H1 (cell line): ENCODE measurements at regions not wholly inside any gene's neighbourhood (a gene's known extent, or its start where the extent isn't known, plus 50 kb on each side); places are given as distances from the start of the nearest gene placed in this dataset.

Experiments used
- CTCF ChIA-PET: fragments of 300-600 bp; sonication (Branson Sonifier 250); formaldehyde crosslinking; loops from one replicate; lab custom pipeline; 2021; ENCODE audit not compliant: partially characterized antibody; lab: Charles Lee
- POLR2A ChIA-PET: fragments of 300-600 bp; sonication (Branson Sonifier 250); formaldehyde crosslinking; loops from one replicate; lab custom pipeline; 2021; ENCODE audit warnings: inconsistent platforms; ENCODE audit not compliant: partially characterized antibody; lab: Charles Lee
- DNase-seq, 2 experiments: peaks; one replicate each; pipeline versions ENCODE4 v3.0.0 to v3.0.0-alpha.2; 2010 to 2022; ENCODE audit warnings: low spot score in 2 of 2, low read depth in 1 of 2, mixed read lengths in 1 of 2
- FAIRE-seq: peaks from 2 replicates; lab custom pipeline; 2011; peaks lifted over from hg19 to GRCh38; lab: Jason Lieb, UNC
- H2AFZ ChIP-seq: 2 replicates; pipeline ENCODE4 v1.8.1; 2012; ENCODE audit warnings: low read length, inconsistent platforms
- H2AK5ac ChIP-seq: 2 replicates; pipeline ENCODE4 v1.6.1; 2013; ENCODE audit warnings: low read depth, low read length
- H2BK120ac ChIP-seq: replicated peaks from 2 replicates; pipeline ENCODE3; 2013; ENCODE audit warnings: low read depth, low read length, inconsistent platforms
- H2BK12ac ChIP-seq: 2 replicates; pipeline ENCODE4 v1.6.1; 2013; ENCODE audit warnings: low read depth, low read length
- H2BK15ac ChIP-seq: 2 replicates; pipeline ENCODE4 v1.6.1; 2013; ENCODE audit warnings: low read length
- H2BK20ac ChIP-seq: 2 replicates; pipeline ENCODE4 v1.6.1; 2013; ENCODE audit warnings: low read length
- H2BK5ac ChIP-seq: 2 replicates; pipeline ENCODE4 v1.6.1; 2013; ENCODE audit warnings: low read depth, low read length
- H3K14ac ChIP-seq: 2 replicates; pipeline ENCODE4 v1.6.1; 2013; ENCODE audit warnings: inconsistent platforms; ENCODE audit not compliant: insufficient read length
- H3K18ac ChIP-seq: 2 replicates; pipeline ENCODE4 v1.6.1; 2013; ENCODE audit warnings: low read length; ENCODE audit errors: extremely low read depth
- H3K23ac ChIP-seq: 2 replicates; pipeline ENCODE4 v1.6.1; 2013; ENCODE audit warnings: inconsistent platforms; ENCODE audit not compliant: insufficient read length
- H3K23me2 ChIP-seq: 2 replicates; pipeline ENCODE4 v1.6.1; 2013; ENCODE audit warnings: low read depth, low read length
- H3K27ac ChIP-seq: 2 replicates; pipeline ENCODE4 v1.6.1; 2011; ENCODE audit warnings: low read depth, low read length, inconsistent platforms
- H3K27me3 ChIP-seq, 4 experiments: replicated peaks in 1 of 4; 1 replicate in 1 of 4; 2 replicates in 3 of 4; pipeline versions ENCODE4 v1.6.1 to v1.8.1; 2011 to 2013; ENCODE audit warnings: low read length in 3 of 4, mild to moderate bottlenecking in 3 of 4, inconsistent platforms in 2 of 4, mixed read lengths in 2 of 4, moderate library complexity in 1 of 4; ENCODE audit not compliant: control insufficient read depth in 3 of 4, insufficient read depth in 3 of 4; ENCODE audit errors: extremely low read depth in 1 of 4
- H3K36me3 ChIP-seq, 4 experiments: 2 replicates each; pipeline versions ENCODE4 v1.6.1 to v1.8.1; 2011 to 2013; ENCODE audit warnings: mild to moderate bottlenecking in 4 of 4, low read length in 3 of 4, moderate library complexity in 2 of 4, control low read depth in 1 of 4, inconsistent platforms in 1 of 4; ENCODE audit not compliant: insufficient read depth in 4 of 4, control insufficient read depth in 2 of 4
- H3K4ac ChIP-seq: replicated peaks from 2 replicates; pipeline ENCODE3; 2013; ENCODE audit warnings: low read length, low read depth, mixed read lengths, inconsistent platforms; ENCODE audit not compliant: insufficient read length
- H3K4me1 ChIP-seq, 4 experiments: replicated peaks in 1 of 4; 1 replicate in 1 of 4; 2 replicates in 3 of 4; pipeline versions ENCODE4 v1.6.1 to v1.8.1; 2011 to 2013; ENCODE audit warnings: low read length in 3 of 4, inconsistent platforms in 2 of 4, mixed read lengths in 1 of 4; ENCODE audit not compliant: insufficient read depth in 4 of 4, control insufficient read depth in 3 of 4
- H3K4me2 ChIP-seq, 2 experiments: 2 replicates each; pipeline versions ENCODE4 v1.6.1 to v1.8.1; 2011 to 2013; ENCODE audit warnings: low read depth in 2 of 2, low read length in 2 of 2, control low read depth in 1 of 2, inconsistent platforms in 1 of 2, mild to moderate bottlenecking in 1 of 2; ENCODE audit not compliant: insufficient read depth in 1 of 2
- H3K4me3 ChIP-seq, 4 experiments: fragments of 200-600, 300-600 bp in 1 of 4; sonication (generic), shearing (Covaris generic), sonication (Bioruptor Twin) in 1 of 4; 2 replicates each; pipeline versions ENCODE4 v1.5.1 to v1.8.1; 2011 to 2016; ENCODE audit warnings: low read length in 4 of 4, low read depth in 3 of 4, control low read depth in 2 of 4, inconsistent platforms in 2 of 4, mild to moderate bottlenecking in 2 of 4, mixed read lengths in 1 of 4, moderate library complexity in 1 of 4; ENCODE audit not compliant: insufficient read depth in 2 of 4; ENCODE audit errors: extremely low read depth in 1 of 4
- H3K56ac ChIP-seq: replicated peaks from 2 replicates; pipeline ENCODE3; 2013; ENCODE audit warnings: low read depth, mild to moderate bottlenecking, mixed read lengths, low read length, inconsistent platforms; ENCODE audit not compliant: insufficient read length
- H3K79me1 ChIP-seq: 2 replicates; pipeline ENCODE4 v1.6.1; 2013; ENCODE audit warnings: low read depth, low read length, control low read depth
- H3K79me2 ChIP-seq, 2 experiments: 2 replicates each; pipeline versions ENCODE4 v1.6.1 to v1.8.1; 2012 to 2013; ENCODE audit warnings: low read length in 2 of 2, mild to moderate bottlenecking in 2 of 2, inconsistent platforms in 1 of 2; ENCODE audit not compliant: insufficient read depth in 2 of 2, control insufficient read depth in 1 of 2
- H3K9ac ChIP-seq, 4 experiments: replicated peaks in 1 of 4; 1 replicate in 1 of 4; 2 replicates in 3 of 4; pipeline versions ENCODE4 v1.6.1 to v1.8.1; 2011 to 2013; ENCODE audit warnings: low read depth in 3 of 4, low read length in 3 of 4, control low read depth in 2 of 4, mild to moderate bottlenecking in 2 of 4, moderate library complexity in 2 of 4, inconsistent platforms in 1 of 4; ENCODE audit errors: extremely low read depth in 1 of 4
- H3K9me3 ChIP-seq, 2 experiments: 2 replicates each; pipeline versions ENCODE4 v1.6.1 to v1.8.1; 2012 to 2013; ENCODE audit warnings: mild to moderate bottlenecking in 2 of 2, moderate library complexity in 2 of 2, control low read depth in 1 of 2, inconsistent platforms in 1 of 2, low read depth in 1 of 2, low read length in 1 of 2, mixed read lengths in 1 of 2; ENCODE audit not compliant: insufficient read depth in 2 of 2
- H4K20me1 ChIP-seq, 2 experiments: replicated peaks in 1 of 2; 2 replicates each; pipeline versions ENCODE3 to v1.8.1; 2011 to 2013; ENCODE audit warnings: inconsistent platforms in 2 of 2, low read length in 2 of 2, mild to moderate bottlenecking in 1 of 2; ENCODE audit not compliant: insufficient read depth in 2 of 2, control insufficient read depth in 1 of 2
- H4K5ac ChIP-seq: 2 replicates; pipeline ENCODE4 v1.6.1; 2013; ENCODE audit warnings: low read length, low read depth, mixed read lengths, inconsistent platforms; ENCODE audit not compliant: insufficient read length
- H4K8ac ChIP-seq: 2 replicates; pipeline ENCODE4 v1.8.0; 2013; ENCODE audit warnings: mild to moderate bottlenecking, moderate library complexity, low read length, inconsistent platforms; ENCODE audit not compliant: insufficient read depth; ENCODE audit errors: extremely low read depth
- H4K91ac ChIP-seq: replicated peaks from 2 replicates; pipeline ENCODE3; 2013; ENCODE audit warnings: low read length, mixed read lengths, inconsistent platforms; ENCODE audit not compliant: insufficient read length
- BACH1 ChIP-seq: IDR thresholded peaks from 2 replicates; pipeline ENCODE4 v1.6.1; 2012; ENCODE audit warnings: low read length, improper control_type of control experiment
- BCL11A ChIP-seq, 2 experiments: IDR thresholded peaks; one replicate each; pipeline ENCODE4 v1.6.1; 2011; ENCODE audit warnings: low read depth in 2 of 2, low read length in 2 of 2, mild to moderate bottlenecking in 2 of 2
- SIX5 ChIP-seq: IDR thresholded peaks from 2 replicates; pipeline ENCODE4 v1.6.1; 2011; ENCODE audit warnings: mild to moderate bottlenecking, low read depth, low read length
- WGBS, 2 experiments: shearing (Covaris generic) in 1 of 2; methylation state at CpG; one replicate each; pipeline versions ENCODE4 v1.1.6 to v1.1.7; 2013 to 2015; ENCODE audit warnings: low lambda C conversion rate in 2 of 2, mixed read lengths in 2 of 2, inconsistent platforms in 1 of 2, low coverage in 1 of 2, missing lambda C conversion rate in 1 of 2; ENCODE audit not compliant: insufficient replicate concordance in 2 of 2, insufficient coverage in 1 of 2, insufficient read length in 1 of 2; ENCODE audit errors: extremely low coverage in 1 of 2, missing lambda C conversion rate in 1 of 2; 5-methylcytosine and 5-hydroxymethylcytosine counted together

DNA sequence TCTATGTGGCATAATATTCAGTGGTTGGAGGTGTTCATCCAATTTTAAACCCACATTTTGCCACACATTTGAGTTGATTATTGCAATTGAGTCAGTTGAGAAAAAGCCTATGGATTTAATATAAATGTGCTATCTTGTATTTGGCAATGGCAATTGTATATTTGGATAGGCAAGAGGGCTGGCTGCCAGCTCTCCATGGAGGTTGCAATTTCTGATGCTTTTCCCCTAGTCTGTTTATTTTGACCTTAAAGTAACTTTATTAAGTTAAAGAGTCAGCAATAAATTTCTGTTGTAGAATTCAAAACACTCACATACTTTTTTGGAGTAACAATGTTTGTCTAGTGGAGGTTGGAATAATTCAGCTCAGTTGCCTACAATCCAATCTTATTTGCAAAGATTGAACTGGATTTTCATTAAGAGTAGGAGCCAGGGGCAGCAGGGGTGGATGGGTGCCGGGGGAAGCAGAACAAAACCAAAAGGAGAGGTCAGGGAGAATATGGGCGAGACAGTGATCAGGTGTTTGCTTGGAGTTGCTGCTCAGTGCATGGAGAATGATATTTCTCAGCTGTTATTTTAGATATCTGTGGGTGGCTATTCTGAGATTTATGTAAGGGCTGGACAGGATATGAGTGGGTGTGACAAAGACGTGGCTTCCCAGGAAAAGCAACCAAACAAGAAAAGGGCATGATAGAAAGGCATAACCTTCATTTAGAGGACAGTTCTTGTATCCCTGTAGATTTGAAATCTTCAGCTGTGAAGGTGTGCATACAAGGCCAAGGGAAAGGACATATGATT is 163.0 kb downstream of the HDGFL1 start:
- Histone ChIP-seq H2BK12ac (no peak overlapping the region), H4K8ac (no peak overlapping the region), H2AK5ac (no peak overlapping the region), H2BK5ac (no peak overlapping the region), H2BK120ac (no peak overlapping the region), H3K27me3 (no peaks in the 10 kb centered on the region), H3K18ac (no peak overlapping the region), H3K23ac (no peak overlapping the region), H2BK20ac (no peak overlapping the region), H3K56ac (no peak overlapping the region), H3K27ac (no peak overlapping the region), H3K9me3 (no peaks in the 10 kb centered on the region), H2AFZ (no peak overlapping the region), H3K4me2 (no peak overlapping the region), H3K79me1 (no peaks in the 10 kb centered on the region), H2BK15ac (no peak overlapping the region), H3K4me3 (no peak overlapping the region), H3K9ac (no peak overlapping the region), H4K91ac (no peak overlapping the region), H3K14ac (no peak overlapping the region), H4K20me1 (no peaks in the 10 kb centered on the region), H3K36me3 (no peaks in the 10 kb centered on the region; a peak in 1 of 8 replicates), H4K5ac (no peak overlapping the region), H3K79me2 (no peaks in the 10 kb centered on the region), H3K4ac (no peak overlapping the region), H3K23me2 (no peaks in the 10 kb centered on the region), H3K4me1 (peaks cover 0 to 4% (median 0%) of the 10 kb centered on the region in 4 experiments; a peak in 2 of 7 replicates)
- DNase-seq (no peak), FAIRE-seq (no peak)
- TF ChIP-seq SIX5 (no peak), BACH1 (no peak), BCL11A (IDR thresholded peaks at IDR 0.05; ENCODE audit: low read depth in 2 of 2, low read length in 2 of 2) (no peak)
- CTCF ChIA-PET = interaction anchor here (1.6 kb wide), 1 partner anchor 23 kb away, joined by 4 read pairs; no protein-coding TSS in a partner anchor
- 88% methylated on average over 3 of the region's 3 CpGs; no CpG with 5 or more reads in 1 of the 2 experiments for WGBS, 2 experiments
- POLR2A ChIA-PET = no interaction called here
